Stomach (tissue), 8 donors: ENCODE measurements at regions not wholly inside any gene's neighbourhood (a gene's known extent, or its start where the extent isn't known, plus 50 kb on each side); places are given as distances from the start of the nearest gene placed in this dataset.

Experiments
- DNase-seq, 2 donors: peaks; one replicate each; pipeline versions ENCODE4 v3.0.0 to v3.0.0-alpha.2; 2013 to 2019
- H3K27ac ChIP-seq, 5 donors: fragments of 200-600 bp in 4 of 5; sonication (generic) in 4 of 5; one replicate each; pipeline ENCODE4 v1.5.1; 2013 to 2019; ENCODE audit warnings: mild to moderate bottlenecking in 1 of 5, moderate library complexity in 1 of 5
- H3K27me3 ChIP-seq, 3 donors: fragments of 200-600 bp; sonication (generic); one replicate each; pipeline ENCODE4 v1.5.1; 2017 to 2019; ENCODE audit warnings: mixed run types in 1 of 3
- H3K36me3 ChIP-seq, 4 donors: fragments of 200-600 bp; sonication (generic); 1 replicate in 3 of 4; 2 replicates in 1 of 4; pipeline ENCODE4 v1.5.1; 2016 to 2019
- H3K4me1 ChIP-seq, 4 donors: fragments of 200-600 bp; sonication (generic); one replicate each; pipeline ENCODE4 v1.5.1; 2016 to 2019
- H3K4me3 ChIP-seq, 4 donors: fragments of 200-600 bp; sonication (generic) in 3 of 4; one replicate each; pipeline ENCODE4 v1.5.1; 2016 to 2019; ENCODE audit warnings: mild to moderate bottlenecking in 1 of 4
- H3K9me3 ChIP-seq, 4 donors: fragments of 200-600 bp; sonication (generic); one replicate each; pipeline ENCODE4 v1.5.1; 2016 to 2019
- CTCF ChIP-seq, 7 experiments: fragments of 450-650 bp in 4 of 7; fragments of 200-600 bp in 3 of 7; sonication (generic) in 3 of 7; IDR thresholded peaks; one replicate each; pipeline ENCODE4 v1.5.1; 2016 to 2019; ENCODE audit warnings: antibody characterized with exemption in 7 of 7, control low read depth in 2 of 7, mild to moderate bottlenecking in 1 of 7
- EP300 ChIP-seq: sonication (generic); formaldehyde crosslinking; IDR thresholded peaks from one replicate; pipeline ENCODE4 v1.6.1; 2017; ENCODE audit warnings: antibody characterized with exemption
- POLR2A ChIP-seq, 4 donors: fragments of 450-650 bp; IDR thresholded peaks; one replicate each; pipeline ENCODE4 v1.6.1; 2016; ENCODE audit warnings: antibody characterized with exemption in 4 of 4, control low read depth in 2 of 4, mild to moderate bottlenecking in 1 of 4, moderate library complexity in 1 of 4
- POLR2AphosphoS5 ChIP-seq, 3 donors: sonication (generic); formaldehyde crosslinking; IDR thresholded peaks; one replicate each; pipeline ENCODE4 v1.6.1; 2016; ENCODE audit warnings: antibody characterized with exemption in 3 of 3
- WGBS, 5 donors: extraction: QIAGEN DNeasy Blood & Tissue Kit in 3 of 5; methylation state at CpG; one replicate each; pipeline versions ENCODE4 v1.1.5 to v1.1.7; 2013 to 2018; 5-methylcytosine and 5-hydroxymethylcytosine counted together
- intact Hi-C: fragments of 100-400 bp; cut with DNase I; formaldehyde crosslinking; loops from one replicate; pipeline ENCODE4 v1.15.1; 2023; ENCODE audit warnings: low total_unique reads
- donor health status: healthy with polysubstance abuse.
- donor health status: Bipolar disorder and iron deficiency.
- donor health status: healthy.

- Histone ChIP-seq H3K27ac (no peak overlapping the region), H3K4me1 (no peaks in the 10 kb centered on the region), H3K27me3 (no peaks in the 10 kb centered on the region), H3K9me3 (no peaks in the 10 kb centered on the region), H3K36me3 (no peaks in the 10 kb centered on the region), H3K4me3 (no peak overlapping the region)
- TF ChIP-seq CTCF (IDR thresholded peaks at IDR 0.05) (no peak), EP300 (no peak), POLR2AphosphoS5 (IDR thresholded peaks at IDR 0.05) (no peak), POLR2A (IDR thresholded peaks at IDR 0.05) (no peak)
- no peak for DNase-seq
- intact Hi-C loops: no loop called here
- 64 to 92% (median 89%) methylated on average over 2 of the region's 2 CpGs for WGBS, 5 donors
Observed at GRCh38 chr2:163314712-163315111, 421.1 kb downstream of the FIGN start.

DNA sequence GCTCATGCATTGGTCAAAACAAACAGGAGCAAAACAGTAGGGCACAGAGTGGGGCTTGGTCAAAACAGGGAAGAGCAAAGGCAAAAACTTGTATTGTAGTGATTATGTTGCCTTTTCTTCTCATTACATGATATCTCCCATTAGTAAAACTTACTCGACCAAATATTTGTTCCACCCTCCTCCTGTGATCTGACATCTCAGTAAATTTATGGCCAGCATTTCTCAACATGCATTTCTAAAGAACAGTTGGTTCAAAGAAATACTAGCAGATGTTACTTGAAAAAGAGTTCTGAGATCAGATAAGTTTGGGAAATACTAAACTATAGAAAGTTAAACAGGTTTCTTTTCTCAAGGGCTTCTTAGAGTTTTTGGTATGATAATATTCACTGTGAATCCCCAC lies 423.1 kb downstream of the FIGN start:
- H3K27ac ChIP-seq: no peak overlapping the region
- H3K36me3 ChIP-seq: no peaks in the 10 kb centered on the region
- H3K27me3 ChIP-seq: no peaks in the 10 kb centered on the region
- H3K4me1 ChIP-seq: no peaks in the 10 kb centered on the region
- no peak for DNase-seq
- intact Hi-C loops: no loop called here
- 26 to 51% (median 48%) methylated on average over 1 of the region's 1 CpG for WGBS, 5 donors
- H3K9me3 ChIP-seq: peaks cover 0 to 1% (median 0%) of the 10 kb centered on the region in 4 donors
- H3K4me3 ChIP-seq: no peak overlapping the region
- TF ChIP-seq POLR2AphosphoS5 (IDR thresholded peaks at IDR 0.05): no peak
- no peak for TF ChIP-seq EP300
- no peak for TF ChIP-seq POLR2A (IDR thresholded peaks at IDR 0.05)
- TF ChIP-seq CTCF (IDR thresholded peaks at IDR 0.05): no peak

GRCh38 chr2:163306647-163307046 lies 429.2 kb downstream of the FIGN start:
- Histone ChIP-seq H3K27me3 (no peaks in the 10 kb centered on the region), H3K36me3 (no peaks in the 10 kb centered on the region), H3K27ac (no peak overlapping the region), H3K9me3 (peaks cover 0 to 12% (median 9%) of the 10 kb centered on the region in 4 donors), H3K4me3 (no peak overlapping the region), H3K4me1 (no peaks in the 10 kb centered on the region)
- DNase-seq: no peak
- TF ChIP-seq POLR2AphosphoS5 (IDR thresholded peaks at IDR 0.05): no peak
- no peak for TF ChIP-seq CTCF (IDR thresholded peaks at IDR 0.05)
- no peak for TF ChIP-seq POLR2A (IDR thresholded peaks at IDR 0.05)
- no peak for TF ChIP-seq EP300
- intact Hi-C loops: no loop called here
- 79 to 85% (median 81%) methylated on average over 4 of the region's 4 CpGs for WGBS, 5 donors

DNA sequence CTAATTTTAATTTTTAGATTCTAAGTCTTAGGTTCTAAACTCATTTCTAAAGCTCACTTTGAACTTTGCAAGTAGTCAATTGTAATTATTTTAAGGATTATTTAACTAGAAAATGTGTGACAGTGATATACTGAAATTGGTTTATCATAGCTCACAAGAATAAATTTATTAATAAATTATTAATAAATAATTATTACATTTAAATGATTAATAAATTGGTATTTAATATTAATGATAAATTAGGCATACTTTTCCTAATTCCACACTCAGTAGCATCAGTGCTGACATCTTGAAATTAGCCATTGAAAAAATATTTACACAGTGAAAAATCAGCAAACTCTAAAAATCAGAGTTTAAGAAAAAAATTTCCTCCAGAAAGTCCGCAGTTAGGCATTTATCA lies 433.7 kb downstream of the FIGN start:
- peaks cover 0 to 10% (median 7%) of the 10 kb centered on the region in 4 donors for H3K9me3 ChIP-seq
- intact Hi-C loops: no loop called here
- no peak overlapping the region for H3K4me3 ChIP-seq
- H3K27me3 ChIP-seq: no peaks in the 10 kb centered on the region
- no peaks in the 10 kb centered on the region for H3K4me1 ChIP-seq
- DNase-seq: no peak
- WGBS, 5 donors: 81 to 94% (median 83%) methylated on average over 1 of the region's 1 CpG
- H3K36me3 ChIP-seq: no peaks in the 10 kb centered on the region
- TF ChIP-seq POLR2A (IDR thresholded peaks at IDR 0.05): no peak
- TF ChIP-seq EP300: no peak
- TF ChIP-seq CTCF (IDR thresholded peaks at IDR 0.05): no peak
- no peak for TF ChIP-seq POLR2AphosphoS5 (IDR thresholded peaks at IDR 0.05)
- no peak overlapping the region for H3K27ac ChIP-seq
